KMS-11 (cell line): ENCODE measurements at regions not wholly inside any gene's neighbourhood (a gene's known extent, or its start where the extent isn't known, plus 50 kb on each side); places are given as distances from the start of the nearest gene placed in this dataset.

Experiments used
- H2AFZ ChIP-seq: fragments of 200-600 bp; sonication (generic); 2 replicates; pipeline ENCODE4 v1.6.1; 2016; ENCODE audit warnings: antibody characterized with exemption, mixed run types, low read depth
- H3K27ac ChIP-seq: fragments of 200-600 bp; sonication (generic); 2 replicates; pipeline ENCODE4 v1.6.1; 2016; ENCODE audit warnings: mild to moderate bottlenecking, mixed run types
- H3K27me3 ChIP-seq: fragments of 200-600 bp; sonication (generic); 2 replicates; pipeline ENCODE4 v1.6.1; 2017; ENCODE audit warnings: mild to moderate bottlenecking, low read depth, mixed run types, moderate library complexity; ENCODE audit not compliant: insufficient read depth
- H3K36me3 ChIP-seq: fragments of 200-600 bp; sonication (generic); 2 replicates; pipeline ENCODE4 v1.6.1; 2017; ENCODE audit warnings: mild to moderate bottlenecking, mixed run types; ENCODE audit not compliant: insufficient read depth
- H3K4me1 ChIP-seq: fragments of 200-600 bp; sonication (generic); 2 replicates; pipeline ENCODE4 v1.6.1; 2016; ENCODE audit warnings: mild to moderate bottlenecking, low read depth, mixed run types; ENCODE audit not compliant: poor library complexity, severe bottlenecking
- H3K4me2 ChIP-seq: fragments of 200-600 bp; sonication (generic); 2 replicates; pipeline ENCODE4 v1.7.0; 2016; ENCODE audit warnings: mild to moderate bottlenecking, mixed run types
- H3K4me3 ChIP-seq: fragments of 200-600 bp; sonication (generic); IDR thresholded peaks from 2 replicates; pipeline ENCODE4 v1.6.1; 2017; ENCODE audit warnings: low read depth, low read length, mixed read lengths; ENCODE audit not compliant: insufficient read depth
- H3K79me2 ChIP-seq: fragments of 200-600 bp; sonication (generic); 2 replicates; pipeline ENCODE4 v1.6.1; 2016; ENCODE audit warnings: low read depth, mixed run types; ENCODE audit not compliant: insufficient read depth
- H3K9ac ChIP-seq: fragments of 200-600 bp; sonication (generic); 2 replicates; pipeline ENCODE4 v1.6.1; 2016; ENCODE audit warnings: mild to moderate bottlenecking, mixed run types
- H4K20me1 ChIP-seq: fragments of 200-600 bp; sonication (generic); 2 replicates; pipeline ENCODE4 v1.6.1; 2016; ENCODE audit warnings: mild to moderate bottlenecking, mixed run types; ENCODE audit not compliant: insufficient read depth
- CTCF ChIP-seq: fragments of 200-600 bp; sonication (generic); conservative IDR thresholded peaks from 2 replicates; pipeline ENCODE4 v1.6.1; 2017; ENCODE audit warnings: low read depth, mild to moderate bottlenecking, antibody characterized with exemption, low read length, moderate library complexity, mixed read lengths

GRCh38 chr11:23974051-23974450 is 522.8 kb upstream of the LUZP2 start:
- Histone ChIP-seq H4K20me1 (no peaks in the 10 kb centered on the region), H3K4me3 (no peak overlapping the region), H2AFZ (no peak overlapping the region), H3K36me3 (no peaks in the 10 kb centered on the region), H3K9ac (no peak overlapping the region), H3K79me2 (no peaks in the 10 kb centered on the region), H3K4me1 (no peaks in the 10 kb centered on the region), H3K27ac (no peak overlapping the region), H3K4me2 (no peak overlapping the region), H3K27me3 (no peaks in the 10 kb centered on the region)
- TF ChIP-seq CTCF, result no peak

- no peak for TF ChIP-seq CTCF
- Histone ChIP-seq H4K20me1 (no peaks in the 10 kb centered on the region), H3K9ac (no peak overlapping the region), H3K36me3 (no peaks in the 10 kb centered on the region), H3K4me1 (no peaks in the 10 kb centered on the region), H3K4me3 (no peak overlapping the region), H3K27me3 (no peaks in the 10 kb centered on the region), H3K4me2 (no peak overlapping the region), H3K27ac (no peak overlapping the region), H3K79me2 (no peaks in the 10 kb centered on the region), H2AFZ (no peak overlapping the region)
These were observed 522.3 kb upstream of the LUZP2 start for GRCh38 chr11:23974601-23975000.

- H4K20me1 ChIP-seq, result no peaks in the 10 kb centered on the region
- no peak overlapping the region for H3K4me2 ChIP-seq
- H3K27ac ChIP-seq, result no peak overlapping the region
- no peaks in the 10 kb centered on the region for H3K79me2 ChIP-seq
- H3K9ac ChIP-seq, result no peak overlapping the region
- H3K36me3 ChIP-seq, result no peaks in the 10 kb centered on the region
- no peak for TF ChIP-seq CTCF
- H3K27me3 ChIP-seq, result no peaks in the 10 kb centered on the region
- no peaks in the 10 kb centered on the region for H3K4me1 ChIP-seq
- no peak overlapping the region for H3K4me3 ChIP-seq
- H2AFZ ChIP-seq, result no peak overlapping the region
These were observed 520.4 kb upstream of the LUZP2 start for GRCh38 chr11:23976426-23976825.

GRCh38 chr11:23976841-23977271 is 520.0 kb upstream of the LUZP2 start:
- no peaks in the 10 kb centered on the region for H3K79me2 ChIP-seq
- TF ChIP-seq CTCF, result no peak
- no peaks in the 10 kb centered on the region for H3K27me3 ChIP-seq
- no peaks in the 10 kb centered on the region for H3K4me1 ChIP-seq
- H3K4me3 ChIP-seq, result no peak overlapping the region
- no peak overlapping the region for H3K27ac ChIP-seq
- no peak overlapping the region for H3K4me2 ChIP-seq
- no peak overlapping the region for H3K9ac ChIP-seq
- no peaks in the 10 kb centered on the region for H4K20me1 ChIP-seq
- H2AFZ ChIP-seq, result no peak overlapping the region
- no peaks in the 10 kb centered on the region for H3K36me3 ChIP-seq
